ENCODE measurements at regions not wholly inside any gene's neighbourhood (a gene's known extent, or its start where the extent isn't known, plus 50 kb on each side); places are given as distances from the start of the nearest gene placed in this dataset.

GRCh38 chr1:14308460-14308859 is 290.0 kb upstream of the KAZN start:
- Histone ChIP-seq H3K36me3 (ENCODE audit: control insufficient read depth in 2 of 2, extremely low read depth in 1 of 2, insufficient read depth in 2 of 2, low read length in 2 of 2) (no peaks in the 10 kb centered on the region), H3K79me2 (ENCODE audit: control insufficient read depth, insufficient read depth, low read length) (no peaks in the 10 kb centered on the region), H3K27ac (ENCODE audit: insufficient read depth, low read depth, low read length) (no peak overlapping the region), H2AFZ (ENCODE audit: low read depth, low read length) (no peak overlapping the region), H3K4me3 (replicated peaks in 1 of 3; ENCODE audit: insufficient read depth in 1 of 3, low read depth in 1 of 3, low read length in 3 of 3) (no peak overlapping the region), H3K9me1 (replicated peaks; ENCODE audit: control insufficient read depth, extremely low read depth, insufficient read depth, low read length) (no peaks in the 10 kb centered on the region), H3K9me3 (replicated peaks; ENCODE audit: control insufficient read depth, insufficient read depth, low read length) (peaks cover 3% of the 10 kb centered on the region), H4K20me1 (replicated peaks; ENCODE audit: control insufficient read depth, extremely low read depth, insufficient read depth, low read length) (no peaks in the 10 kb centered on the region), H3K4me2 (ENCODE audit: insufficient read depth, low read length) (no peak overlapping the region), H3K27me3 (ENCODE audit: control insufficient read depth in 2 of 2, insufficient read depth in 2 of 2, low read length in 2 of 2) (no peaks in the 10 kb centered on the region), H3K4me1 (ENCODE audit: control insufficient read depth, extremely low read depth, insufficient read depth, low read length) (no peaks in the 10 kb centered on the region), H3K9ac (replicated peaks; ENCODE audit: extremely low read depth, insufficient read depth, low read length) (no peak overlapping the region)
- intact Hi-C loops (cut with micrococcal nuclease) = no loop called here
- ChIA-PET CTCF (no interaction called here), POLR2A (no interaction called here)
- no peak for DNase-seq (ENCODE audit: low read depth, low spot score)
- dilution Hi-C loops (cut with MboI; ENCODE audit: extremely low pct_ligation_motif_present, low sequenced_read_pairs) = no loop called here
- TF ChIP-seq MAX (IDR thresholded peaks at IDR 0.05; ENCODE audit: insufficient read depth, insufficient read length) (no peak), POLR2A (IDR thresholded peaks at IDR 0.05; ENCODE audit: low read depth, low read length) (no peak), FOS (IDR thresholded peaks at IDR 0.05; ENCODE audit: borderline replicate concordance, insufficient read depth, low read length) (no peak), EZH2 (IDR thresholded peaks at IDR 0.05; ENCODE audit: borderline replicate concordance, low read depth, low read length, severe bottlenecking) (no peak), CTCF (IDR thresholded peaks at IDR 0.05; ENCODE audit: extremely low read depth in 1 of 2, insufficient read depth in 1 of 2, low read depth in 1 of 2, low read length in 2 of 2) (no peak), POLR2AphosphoS5 (IDR thresholded peaks at IDR 0.05; ENCODE audit: insufficient read depth, low read depth, low read length) (no peak), GATA2 (IDR thresholded peaks at IDR 0.05; ENCODE audit: insufficient read depth, insufficient read length, low read depth, low read length) (no peak), JUN (IDR thresholded peaks at IDR 0.05; ENCODE audit: borderline replicate concordance, insufficient read depth, insufficient read length, low read depth) (no peak), MYC (IDR thresholded peaks at IDR 0.05; ENCODE audit: low read depth, low read length) (no peak)
- no TSS peak for BruUV-seq (replicated peaks)
- FAIRE-seq = no peak
